ENCODE measurements at regions not wholly inside any gene's neighbourhood (a gene's known extent, or its start where the extent isn't known, plus 50 kb on each side); places are given as distances from the start of the nearest gene placed in this dataset.

DNA sequence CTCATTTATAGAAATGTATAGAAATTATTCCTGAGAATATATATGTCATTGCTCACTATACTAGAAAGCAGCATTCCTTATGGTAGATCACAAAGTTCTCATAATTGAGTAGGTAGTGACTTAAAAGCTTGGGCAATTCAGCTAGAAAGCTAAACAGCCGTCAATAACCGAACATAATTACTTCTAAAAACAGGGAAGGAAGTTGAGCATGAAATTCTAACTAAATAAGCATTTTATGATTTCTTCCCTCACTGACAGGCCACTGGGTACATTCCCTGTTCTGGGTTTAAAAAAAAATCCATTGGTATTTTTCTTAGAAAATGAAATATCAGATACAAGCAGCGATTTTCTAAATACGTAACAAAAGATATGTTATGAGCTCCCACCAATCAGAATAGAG, 91.1 kb upstream of the DAB2 start:
- peaks cover 0 to 35% (median 31%) of the 10 kb centered on the region in 4 donors for H3K4me1 ChIP-seq
- no peaks in the 10 kb centered on the region for H3K36me3 ChIP-seq
- H3K4me3 ChIP-seq, result no peak overlapping the region
- 59 to 64% methylated on average over 4 of the region's 4 CpGs for WGBS, 2 donors
- DNase-seq, result no peak
- H3K9me3 ChIP-seq, result no peaks in the 10 kb centered on the region
- intact Hi-C loops (cut with DNase I), result no loop called here
- H3K27ac ChIP-seq, result peak overlapping the region in 1 of 4 donors; percentile 28
- TF ChIP-seq EP300 (IDR thresholded peaks at IDR 0.05), result no peak
- H3K27me3 ChIP-seq, result no peaks in the 10 kb centered on the region

DNA sequence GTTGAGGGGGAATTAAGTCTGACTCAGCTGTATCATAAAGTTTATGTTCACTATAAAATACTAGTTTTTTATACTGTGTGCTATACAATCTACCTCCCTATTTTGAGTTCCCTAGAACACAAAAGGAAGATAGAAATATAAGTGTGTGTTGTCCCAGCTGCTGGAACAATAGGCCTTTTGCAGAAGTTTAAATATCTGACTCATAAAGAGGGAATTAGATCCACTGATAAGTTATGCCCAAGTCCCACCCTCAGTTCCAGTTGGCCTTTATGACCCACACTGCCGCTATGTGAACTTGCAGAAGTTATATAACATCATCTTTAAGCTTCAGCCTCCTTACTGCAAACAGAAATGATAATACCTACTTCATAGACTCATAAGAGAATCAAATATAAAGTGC, 88.5 kb upstream of the DAB2 start:
- 13 to 66% methylated on average over 1 of the region's 1 CpG for WGBS, 2 donors
- Histone ChIP-seq H3K27me3 (no peaks in the 10 kb centered on the region), H3K36me3 (no peaks in the 10 kb centered on the region), H3K4me1 (peaks cover 0 to 12% (median 9%) of the 10 kb centered on the region in 4 donors), H3K9me3 (no peaks in the 10 kb centered on the region), H3K27ac (no peak overlapping the region), H3K4me3 (no peak overlapping the region)
- intact Hi-C loops (cut with DNase I), result no loop called here
- no peak for TF ChIP-seq POLR2A (IDR thresholded peaks at IDR 0.05)
- TF ChIP-seq, protein P1, sequence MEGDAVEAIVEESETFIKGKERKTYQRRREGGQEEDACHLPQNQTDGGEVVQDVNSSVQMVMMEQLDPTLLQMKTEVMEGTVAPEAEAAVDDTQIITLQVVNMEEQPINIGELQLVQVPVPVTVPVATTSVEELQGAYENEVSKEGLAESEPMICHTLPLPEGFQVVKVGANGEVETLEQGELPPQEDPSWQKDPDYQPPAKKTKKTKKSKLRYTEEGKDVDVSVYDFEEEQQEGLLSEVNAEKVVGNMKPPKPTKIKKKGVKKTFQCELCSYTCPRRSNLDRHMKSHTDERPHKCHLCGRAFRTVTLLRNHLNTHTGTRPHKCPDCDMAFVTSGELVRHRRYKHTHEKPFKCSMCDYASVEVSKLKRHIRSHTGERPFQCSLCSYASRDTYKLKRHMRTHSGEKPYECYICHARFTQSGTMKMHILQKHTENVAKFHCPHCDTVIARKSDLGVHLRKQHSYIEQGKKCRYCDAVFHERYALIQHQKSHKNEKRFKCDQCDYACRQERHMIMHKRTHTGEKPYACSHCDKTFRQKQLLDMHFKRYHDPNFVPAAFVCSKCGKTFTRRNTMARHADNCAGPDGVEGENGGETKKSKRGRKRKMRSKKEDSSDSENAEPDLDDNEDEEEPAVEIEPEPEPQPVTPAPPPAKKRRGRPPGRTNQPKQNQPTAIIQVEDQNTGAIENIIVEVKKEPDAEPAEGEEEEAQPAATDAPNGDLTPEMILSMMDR (IDR thresholded peaks at IDR 0.05), result no peak
- DNase-seq, result no peak

DNA sequence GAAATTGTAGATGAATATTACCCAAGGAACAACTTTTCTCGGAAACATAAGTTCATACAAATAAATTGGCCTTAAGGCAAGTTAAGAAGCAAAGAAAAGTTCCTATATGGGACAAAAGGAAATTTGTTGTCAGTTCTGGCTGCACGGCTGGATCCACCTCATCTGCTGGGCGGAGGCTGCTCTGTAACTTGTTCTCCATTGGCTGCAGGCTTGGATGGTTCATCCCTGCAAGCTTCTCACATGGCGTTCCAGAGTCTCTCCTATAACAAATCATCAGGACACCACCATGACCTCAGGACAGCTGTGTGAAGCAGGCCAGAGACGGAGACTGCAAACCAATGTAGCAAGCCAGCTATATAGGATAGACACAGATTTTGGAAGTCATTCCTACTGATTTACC, 81.4 kb upstream of the DAB2 start:
- intact Hi-C loops (cut with DNase I), result no loop called here
- no peaks in the 10 kb centered on the region for H3K9me3 ChIP-seq
- H3K4me1 ChIP-seq, result peaks cover 0 to 20% (median 10%) of the 10 kb centered on the region in 4 donors
- no peak for TF ChIP-seq POLR2AphosphoS5 (IDR thresholded peaks at IDR 0.05)
- no peak for TF ChIP-seq POLR2A (IDR thresholded peaks at IDR 0.05)
- no peak overlapping the region for H3K4me3 ChIP-seq
- 88 to 93% methylated on average over 5 of the region's 5 CpGs for WGBS, 2 donors
- peak; percentile 74 for DNase-seq
- no peaks in the 10 kb centered on the region for H3K36me3 ChIP-seq
- H3K27ac ChIP-seq, result peak overlapping the region in 3 of 4 donors; percentile 9 to 43 (median 24)
- H3K27me3 ChIP-seq, result no peaks in the 10 kb centered on the region

DNA sequence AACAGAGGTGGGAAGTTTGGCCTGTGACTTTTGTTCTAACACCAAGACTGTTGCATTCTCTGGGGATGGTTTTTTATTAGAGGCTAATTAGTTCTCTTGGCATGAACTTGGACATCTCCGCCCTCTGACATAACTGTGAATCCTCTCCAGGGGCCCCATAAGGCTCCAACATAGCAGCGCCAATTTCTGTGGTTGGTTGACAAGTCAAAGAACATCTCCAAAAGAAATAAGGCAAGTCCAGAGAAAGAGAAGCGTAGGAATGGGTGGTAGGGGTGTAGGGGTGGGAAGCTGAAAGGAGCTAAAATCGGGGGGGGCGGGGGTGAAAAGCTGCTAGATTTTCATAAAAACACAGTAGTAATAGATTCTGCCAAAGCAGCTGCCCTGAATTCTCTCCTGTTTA, 81.0 kb upstream of the DAB2 start:
- DNase-seq, result no peak
- Histone ChIP-seq H3K27me3 (no peaks in the 10 kb centered on the region), H3K36me3 (no peaks in the 10 kb centered on the region), H3K9me3 (no peaks in the 10 kb centered on the region), H3K4me3 (no peak overlapping the region), H3K27ac (peak overlapping the region in 3 of 4 donors; percentile 9 to 43 (median 24)), H3K4me1 (peaks cover 0 to 20% (median 10%) of the 10 kb centered on the region in 4 donors)
- TF ChIP-seq EP300 (IDR thresholded peaks at IDR 0.05) (no peak), POLR2A (IDR thresholded peaks at IDR 0.05) (no peak), POLR2AphosphoS5 (IDR thresholded peaks at IDR 0.05) (no peak)
- TF ChIP-seq, protein P1 (IDR thresholded peaks at IDR 0.05), result no peak
- 88 to 95% methylated on average over 5 of the region's 5 CpGs for WGBS, 2 donors
- intact Hi-C loops (cut with DNase I), result no loop called here

DNA sequence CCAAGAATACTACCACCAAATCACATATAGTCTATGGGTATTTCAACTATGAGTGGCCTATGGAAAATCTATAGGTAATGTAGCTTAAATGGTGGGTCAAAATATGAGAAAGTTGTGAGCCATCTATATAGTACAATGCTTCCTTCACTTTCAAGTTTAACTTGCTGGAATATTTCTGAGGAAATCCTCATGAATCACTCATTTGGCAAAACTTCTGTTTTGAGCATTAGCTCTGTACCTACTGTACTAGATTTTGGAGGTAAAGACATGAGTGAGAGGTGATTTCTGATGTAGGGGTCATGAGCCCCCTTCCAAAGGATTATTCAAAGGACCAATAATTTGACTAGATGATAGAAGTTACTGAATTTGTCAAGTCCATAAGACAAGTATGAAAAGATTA, 80.6 kb upstream of the DAB2 start:
- TF ChIP-seq POLR2A (IDR thresholded peaks at IDR 0.05) (no peak), EP300 (IDR thresholded peaks at IDR 0.05) (no peak), POLR2AphosphoS5 (IDR thresholded peaks at IDR 0.05) (no peak)
- TF ChIP-seq, protein P1 (IDR thresholded peaks at IDR 0.05), result no peak
- no peaks in the 10 kb centered on the region for H3K27me3 ChIP-seq
- intact Hi-C loops (cut with DNase I), result no loop called here

DNA sequence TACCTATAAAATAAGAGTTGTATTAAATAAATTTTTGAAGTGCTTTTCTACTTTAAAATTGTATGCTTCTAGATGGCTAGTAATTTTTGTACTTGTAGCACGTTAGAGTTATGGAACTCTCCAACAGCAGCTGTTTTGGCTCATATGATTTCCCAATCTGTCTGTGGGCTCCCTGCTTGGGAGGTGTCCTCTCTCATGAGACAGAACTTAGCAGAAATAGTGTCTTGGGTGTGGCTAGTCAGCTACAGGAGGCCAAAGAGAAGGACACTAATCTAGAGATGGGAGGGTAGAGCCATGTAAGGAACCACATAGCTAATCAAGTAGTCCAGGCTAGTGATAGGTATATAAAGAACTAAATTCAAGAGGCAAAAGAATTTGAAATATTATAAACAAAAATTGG, 78.4 kb upstream of the DAB2 start:
- intact Hi-C loops (cut with DNase I), result no loop called here
- H3K27me3 ChIP-seq, result no peaks in the 10 kb centered on the region
- no peaks in the 10 kb centered on the region for H3K9me3 ChIP-seq
- DNase-seq, result peak; percentile 88
- TF ChIP-seq, protein P1 (IDR thresholded peaks at IDR 0.05), result no peak
- TF ChIP-seq POLR2A (IDR thresholded peaks at IDR 0.05) (no peak), EP300 (IDR thresholded peaks at IDR 0.05) (no peak), POLR2AphosphoS5 (IDR thresholded peaks at IDR 0.05) (peak; percentile 53 to 68 (median 61))
- no peak overlapping the region for H3K4me3 ChIP-seq
- peak overlapping the region; percentile 55 to 62 (median 56) for H3K27ac ChIP-seq
- peaks cover 0 to 20% (median 10%) of the 10 kb centered on the region in 4 donors for H3K4me1 ChIP-seq
- WGBS, 2 donors, result 60 to 80% methylated on average over 1 of the region's 1 CpG
- no peaks in the 10 kb centered on the region for H3K36me3 ChIP-seq

More for the DNA sequence above, 80.6 kb upstream of the DAB2 start:
- Histone ChIP-seq H3K27ac (peak overlapping the region in 2 of 4 donors; percentile 24 to 43), H3K4me3 (no peak overlapping the region), H3K9me3 (no peaks in the 10 kb centered on the region), H3K4me1 (peaks cover 0 to 20% (median 10%) of the 10 kb centered on the region in 4 donors), H3K36me3 (no peaks in the 10 kb centered on the region)
- DNase-seq, result no peak
